ENCODE measurements at regions not wholly inside any gene's neighbourhood (a gene's known extent, or its start where the extent isn't known, plus 50 kb on each side); places are given as distances from the start of the nearest gene placed in this dataset.

- CTCF ChIA-PET (ENCODE audit: unreplicated experiment), result no interaction called here
Observed at GRCh38 chr5:141760753-141761152, 78.7 kb upstream of the ARAP3 start.

GRCh38 chr5:141760193-141760592 lies 78.2 kb upstream of the ARAP3 start:
- Histone ChIP-seq H3K79me2 (ENCODE audit: insufficient read depth, low read depth, low read length) (no peaks in the 10 kb centered on the region), H2AFZ (ENCODE audit: low read length) (no peak overlapping the region), H3K9me2 (ENCODE audit: insufficient read depth, low read length) (no peaks in the 10 kb centered on the region), H3K4me2 (ENCODE audit: low read length) (no peak overlapping the region), H3K27ac (ENCODE audit: low read depth, low read length, poor library complexity, severe bottlenecking) (no peak overlapping the region), H4K20me1 (ENCODE audit: insufficient read depth, low read length) (no peaks in the 10 kb centered on the region), H3K4me1 (ENCODE audit: insufficient read depth, low read length, poor library complexity, severe bottlenecking) (no peaks in the 10 kb centered on the region), H3K4me3 (ENCODE audit: low read depth, low read length, poor library complexity, severe bottlenecking) (no peak overlapping the region), H3K9me3 (ENCODE audit: low read length) (no peaks in the 10 kb centered on the region), H3K36me3 (ENCODE audit: insufficient read depth, low read length) (no peaks in the 10 kb centered on the region)
- ChIA-PET CTCF (ENCODE audit: unreplicated experiment) (no interaction called here), POLR2A (no interaction called here)
- intact Hi-C loops (cut with micrococcal nuclease; ENCODE audit: unreplicated experiment), result no loop called here
- BruUV-seq (replicated peaks), result no TSS peak
- TF ChIP-seq CTCF (conservative IDR thresholded peaks at IDR 0.05; ENCODE audit: low read length), result no peak
- no peak for TF ChIP-seq EZH2phosphoT487 (IDR thresholded peaks at IDR 0.05; ENCODE audit: borderline replicate concordance, low read depth, low read length)
- DNase-seq (ENCODE audit: low spot score), result peak; percentile 43

More at GRCh38 chr5:141760753-141761152, 78.7 kb upstream of the ARAP3 start:
- H3K36me3 ChIP-seq (ENCODE audit: insufficient read depth, low read length), result no peaks in the 10 kb centered on the region
- H3K4me1 ChIP-seq (ENCODE audit: insufficient read depth, low read length, poor library complexity, severe bottlenecking), result no peaks in the 10 kb centered on the region
- H3K27ac ChIP-seq (ENCODE audit: low read depth, low read length, poor library complexity, severe bottlenecking), result no peak overlapping the region
- H3K9me2 ChIP-seq (ENCODE audit: insufficient read depth, low read length), result no peaks in the 10 kb centered on the region
- H3K79me2 ChIP-seq (ENCODE audit: insufficient read depth, low read depth, low read length), result no peaks in the 10 kb centered on the region
- no peak overlapping the region for H2AFZ ChIP-seq (ENCODE audit: low read length)
- no peaks in the 10 kb centered on the region for H4K20me1 ChIP-seq (ENCODE audit: insufficient read depth, low read length)
- H3K4me3 ChIP-seq (ENCODE audit: low read depth, low read length, poor library complexity, severe bottlenecking), result no peak overlapping the region
- DNase-seq (ENCODE audit: low spot score), result no peak
- H3K9me3 ChIP-seq (ENCODE audit: low read length), result no peaks in the 10 kb centered on the region
- H3K4me2 ChIP-seq (ENCODE audit: low read length), result no peak overlapping the region
- TF ChIP-seq CTCF (conservative IDR thresholded peaks at IDR 0.05; ENCODE audit: low read length), result no peak
- BruUV-seq (replicated peaks), result no TSS peak
- POLR2A ChIA-PET, result interaction anchor here (0.8 kb wide), 1 partner anchor 50 kb away, joined by 3 read pairs; no protein-coding TSS in a partner anchor
- intact Hi-C loops (cut with micrococcal nuclease; ENCODE audit: unreplicated experiment), result no loop called here

GRCh38 chr5:141758310-141758998 lies 76.4 kb upstream of the ARAP3 start:
- no peak for DNase-seq (ENCODE audit: low spot score)
- CTCF ChIA-PET (ENCODE audit: unreplicated experiment), result no interaction called here
- BruUV-seq (replicated peaks), result no TSS peak

More at GRCh38 chr5:141758310-141758998, 76.4 kb upstream of the ARAP3 start:
- H4K20me1 ChIP-seq (ENCODE audit: insufficient read depth, low read length), result no peaks in the 10 kb centered on the region
- no peak overlapping the region for H3K27ac ChIP-seq (ENCODE audit: low read depth, low read length, poor library complexity, severe bottlenecking)
- H3K79me2 ChIP-seq (ENCODE audit: insufficient read depth, low read depth, low read length), result no peaks in the 10 kb centered on the region
- H3K4me2 ChIP-seq (ENCODE audit: low read length), result no peak overlapping the region
- no peak overlapping the region for H3K4me3 ChIP-seq (ENCODE audit: low read depth, low read length, poor library complexity, severe bottlenecking)
- no peaks in the 10 kb centered on the region for H3K36me3 ChIP-seq (ENCODE audit: insufficient read depth, low read length)
- H2AFZ ChIP-seq (ENCODE audit: low read length), result no peak overlapping the region
- TF ChIP-seq CTCF (conservative IDR thresholded peaks at IDR 0.05; ENCODE audit: low read length) (no peak), EZH2phosphoT487 (IDR thresholded peaks at IDR 0.05; ENCODE audit: borderline replicate concordance, low read depth, low read length) (no peak)
- no peaks in the 10 kb centered on the region for H3K4me1 ChIP-seq (ENCODE audit: insufficient read depth, low read length, poor library complexity, severe bottlenecking)
- POLR2A ChIA-PET, result interaction anchor here (0.5 kb wide), 2 partner anchors 20 to 28 kb away, joined by 3 read pairs; no protein-coding TSS in a partner anchor
- no peaks in the 10 kb centered on the region for H3K9me3 ChIP-seq (ENCODE audit: low read length)
- no peaks in the 10 kb centered on the region for H3K9me2 ChIP-seq (ENCODE audit: insufficient read depth, low read length)
- intact Hi-C loops (cut with micrococcal nuclease; ENCODE audit: unreplicated experiment), result no loop called here
